ENCODE measurements at regions not wholly inside any gene's neighbourhood (a gene's known extent, or its start where the extent isn't known, plus 50 kb on each side); places are given as distances from the start of the nearest gene placed in this dataset.

DNA sequence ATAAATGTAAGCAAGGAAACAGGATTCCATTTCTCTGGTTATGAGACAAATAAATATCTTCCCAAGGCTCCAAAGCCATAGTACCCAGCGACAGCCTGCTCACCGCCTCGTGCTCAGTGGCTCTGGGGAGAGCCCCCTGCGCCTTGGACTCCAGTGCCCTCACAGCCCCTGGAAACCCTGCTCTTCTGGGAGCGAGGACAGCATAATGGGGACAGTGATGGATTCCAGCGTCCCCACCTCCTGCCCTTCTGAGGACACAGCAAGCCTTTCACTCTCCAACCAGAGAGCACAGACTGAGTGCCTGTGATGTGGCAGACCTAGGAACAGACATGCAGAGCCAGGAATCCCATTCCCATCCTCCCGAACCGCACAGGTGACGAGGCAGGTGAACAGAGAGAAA, 660.8 kb downstream of the TBC1D22A start (continued):
- no peak for TF ChIP-seq REST (IDR thresholded peaks at IDR 0.05; ENCODE audit: unreplicated experiment)

GRCh38 chr22:47422736-47423135, 660.3 kb downstream of the TBC1D22A start:
- Histone ChIP-seq H3K27me3 (ENCODE audit: insufficient read depth) (no peaks in the 10 kb centered on the region), H4K20me1 (replicated peaks; ENCODE audit: insufficient read depth) (no peaks in the 10 kb centered on the region), H3K4me1 (ENCODE audit: insufficient read depth) (no peaks in the 10 kb centered on the region), H3K36me3 (ENCODE audit: insufficient read depth) (0 out of 2 replicates have a peak, but pooled peaks cover 5% of the 10 kb centered on the region), H3K79me2 (replicated peaks; ENCODE audit: insufficient read depth) (no peaks in the 10 kb centered on the region), H3K4me2 (no peak overlapping the region), H3K4me3 (no peak overlapping the region), H3F3A (replicated peaks; ENCODE audit: low read depth) (no peaks in the 10 kb centered on the region), H3K27ac (ENCODE audit: low read depth) (no peak overlapping the region), H3K9me2 (ENCODE audit: insufficient read depth) (no peaks in the 10 kb centered on the region), H2AFZ (no peak overlapping the region)
- H3K27ac Mint-ChIP-seq = no peak overlapping the region
- peaks cover 100% of the 10 kb centered on the region for H3K9me3 Mint-ChIP-seq
- H3K4me3 Mint-ChIP-seq = no peak overlapping the region
- no peak for ATAC-seq
- DNase-seq (ENCODE audit: low spot score) = no peak
- no peaks in the 10 kb centered on the region for H3K4me1 Mint-ChIP-seq
- H3K27me3 Mint-ChIP-seq (ENCODE audit: insufficient read depth, low read depth, poor library complexity) = peaks cover 2% of the 10 kb centered on the region
- peaks cover 61% of the 10 kb centered on the region for H3K36me3 Mint-ChIP-seq (ENCODE audit: low read depth)
- TF ChIP-seq ZNF462 (CRISPR knock-in tag; IDR thresholded peaks at IDR 0.05) = no peak
- no peak for TF ChIP-seq EZH2 (IDR thresholded peaks at IDR 0.05; ENCODE audit: low read depth, unreplicated experiment)
- no peak for TF ChIP-seq NANOG (IDR thresholded peaks at IDR 0.05; ENCODE audit: borderline replicate concordance)
- TF ChIP-seq ZNF331 (CRISPR knock-in tag; IDR thresholded peaks at IDR 0.05; ENCODE audit: low read depth) = no peak
- TF ChIP-seq CREB1 (CRISPR knock-in tag; IDR thresholded peaks at IDR 0.05; ENCODE audit: low read depth) = no peak
- TF ChIP-seq EZH2phosphoT487 (IDR thresholded peaks at IDR 0.05; ENCODE audit: unreplicated experiment) = no peak
- no peak for TF ChIP-seq ZNF114 (CRISPR knock-in tag; IDR thresholded peaks at IDR 0.05)
- no peak for TF ChIP-seq ETS1 (IDR thresholded peaks at IDR 0.05)
- TF ChIP-seq, protein P1, sequence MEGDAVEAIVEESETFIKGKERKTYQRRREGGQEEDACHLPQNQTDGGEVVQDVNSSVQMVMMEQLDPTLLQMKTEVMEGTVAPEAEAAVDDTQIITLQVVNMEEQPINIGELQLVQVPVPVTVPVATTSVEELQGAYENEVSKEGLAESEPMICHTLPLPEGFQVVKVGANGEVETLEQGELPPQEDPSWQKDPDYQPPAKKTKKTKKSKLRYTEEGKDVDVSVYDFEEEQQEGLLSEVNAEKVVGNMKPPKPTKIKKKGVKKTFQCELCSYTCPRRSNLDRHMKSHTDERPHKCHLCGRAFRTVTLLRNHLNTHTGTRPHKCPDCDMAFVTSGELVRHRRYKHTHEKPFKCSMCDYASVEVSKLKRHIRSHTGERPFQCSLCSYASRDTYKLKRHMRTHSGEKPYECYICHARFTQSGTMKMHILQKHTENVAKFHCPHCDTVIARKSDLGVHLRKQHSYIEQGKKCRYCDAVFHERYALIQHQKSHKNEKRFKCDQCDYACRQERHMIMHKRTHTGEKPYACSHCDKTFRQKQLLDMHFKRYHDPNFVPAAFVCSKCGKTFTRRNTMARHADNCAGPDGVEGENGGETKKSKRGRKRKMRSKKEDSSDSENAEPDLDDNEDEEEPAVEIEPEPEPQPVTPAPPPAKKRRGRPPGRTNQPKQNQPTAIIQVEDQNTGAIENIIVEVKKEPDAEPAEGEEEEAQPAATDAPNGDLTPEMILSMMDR (conservative IDR thresholded peaks at IDR 0.05; ENCODE audit: low read depth in 2 of 2) = no peak
- TF ChIP-seq JUNB (IDR thresholded peaks at IDR 0.05; ENCODE audit: unreplicated experiment) = no peak

Measured in GM23338 (cell line).